ENCODE measurements at regions not wholly inside any gene's neighbourhood (a gene's known extent, or its start where the extent isn't known, plus 50 kb on each side); places are given as distances from the start of the nearest gene placed in this dataset.

DNA sequence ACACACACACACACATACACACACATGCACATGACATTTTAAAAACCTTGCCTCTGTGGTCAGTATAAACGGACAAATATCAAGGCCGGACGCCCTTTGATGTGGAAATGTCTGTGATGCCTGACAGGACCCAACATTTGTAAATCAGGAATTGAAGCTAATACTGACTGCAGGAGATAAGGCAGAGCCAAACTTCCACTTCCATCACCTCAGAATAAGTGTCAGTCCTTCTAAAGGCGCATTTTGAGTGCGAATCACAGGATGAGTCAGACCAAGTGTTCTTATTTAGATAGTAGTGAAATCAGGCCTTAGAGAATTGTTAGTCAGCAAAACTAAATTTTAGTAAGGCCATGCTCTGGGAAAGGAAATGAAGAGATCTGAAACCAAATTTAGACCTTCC is 211.7 kb upstream of the LRATD1 start:
- Histone ChIP-seq H3K27me3 (no peaks in the 10 kb centered on the region), H3K9me3 (no peaks in the 10 kb centered on the region), H3K27ac (no peak overlapping the region), H3K4me3 (no peak overlapping the region), H3K36me3 (no peaks in the 10 kb centered on the region), H3K4me1 (no peaks in the 10 kb centered on the region)
- intact Hi-C loops (cut with DNase I; ENCODE audit: low total_unique reads) = no loop called here
- no peak for DNase-seq
- TF ChIP-seq, protein P1, sequence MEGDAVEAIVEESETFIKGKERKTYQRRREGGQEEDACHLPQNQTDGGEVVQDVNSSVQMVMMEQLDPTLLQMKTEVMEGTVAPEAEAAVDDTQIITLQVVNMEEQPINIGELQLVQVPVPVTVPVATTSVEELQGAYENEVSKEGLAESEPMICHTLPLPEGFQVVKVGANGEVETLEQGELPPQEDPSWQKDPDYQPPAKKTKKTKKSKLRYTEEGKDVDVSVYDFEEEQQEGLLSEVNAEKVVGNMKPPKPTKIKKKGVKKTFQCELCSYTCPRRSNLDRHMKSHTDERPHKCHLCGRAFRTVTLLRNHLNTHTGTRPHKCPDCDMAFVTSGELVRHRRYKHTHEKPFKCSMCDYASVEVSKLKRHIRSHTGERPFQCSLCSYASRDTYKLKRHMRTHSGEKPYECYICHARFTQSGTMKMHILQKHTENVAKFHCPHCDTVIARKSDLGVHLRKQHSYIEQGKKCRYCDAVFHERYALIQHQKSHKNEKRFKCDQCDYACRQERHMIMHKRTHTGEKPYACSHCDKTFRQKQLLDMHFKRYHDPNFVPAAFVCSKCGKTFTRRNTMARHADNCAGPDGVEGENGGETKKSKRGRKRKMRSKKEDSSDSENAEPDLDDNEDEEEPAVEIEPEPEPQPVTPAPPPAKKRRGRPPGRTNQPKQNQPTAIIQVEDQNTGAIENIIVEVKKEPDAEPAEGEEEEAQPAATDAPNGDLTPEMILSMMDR (IDR thresholded peaks at IDR 0.05) = no peak

DNA sequence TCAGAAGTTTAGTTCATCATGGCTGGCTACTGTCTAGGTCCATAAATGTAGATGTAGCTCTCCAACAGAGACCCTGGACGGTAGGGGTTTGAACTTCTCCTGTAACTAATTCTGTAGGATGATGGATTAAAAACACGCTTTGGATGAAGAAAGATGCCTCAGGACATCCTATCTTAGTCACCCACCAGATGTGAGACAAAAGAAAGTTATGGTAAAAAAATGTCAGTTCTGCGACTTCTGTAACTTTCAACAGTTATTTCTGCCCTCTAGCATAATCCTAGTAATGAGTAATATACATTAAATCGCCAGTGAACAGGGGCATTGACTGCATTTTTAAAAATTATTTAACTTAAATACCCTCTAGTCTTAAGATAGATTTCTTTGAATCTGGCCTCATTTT is 210.1 kb upstream of the LRATD1 start:
- Histone ChIP-seq H3K4me1 (no peaks in the 10 kb centered on the region), H3K27ac (no peak overlapping the region)

DNA sequence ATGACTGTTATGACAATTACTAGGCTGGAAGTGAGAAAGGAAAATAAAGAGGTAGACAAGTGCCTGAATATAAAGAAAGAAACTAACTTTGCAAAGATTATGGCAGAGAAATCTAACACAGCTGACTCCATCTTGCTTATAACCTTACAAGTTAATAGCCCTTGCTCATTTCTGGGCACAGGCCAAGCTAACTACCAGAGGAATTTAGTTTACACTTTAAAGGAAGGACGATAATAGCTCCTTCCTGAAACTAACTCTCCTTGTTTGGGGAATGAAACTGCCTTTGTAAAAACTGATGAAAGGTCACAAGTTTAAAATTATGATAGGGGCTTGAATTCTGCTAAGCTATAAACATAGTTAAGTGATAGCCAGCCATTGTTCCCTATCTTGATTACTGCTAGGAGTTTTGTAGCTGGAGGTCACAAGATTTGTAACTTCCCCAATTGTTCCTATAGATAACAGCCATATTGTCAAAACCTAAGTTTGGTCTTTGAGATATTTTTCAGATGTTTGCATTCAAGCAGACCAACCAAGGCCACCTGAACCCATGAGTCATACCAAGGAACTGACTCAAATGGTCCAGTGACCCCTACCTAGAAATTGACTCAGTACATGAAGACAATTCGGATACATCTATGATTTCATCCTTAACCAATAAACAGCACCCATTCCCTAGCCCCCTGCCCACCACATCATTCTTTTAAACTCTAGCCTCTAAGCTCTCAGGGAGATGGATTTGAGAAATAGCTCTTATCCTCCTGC is 209.2 kb upstream of the LRATD1 start:
- Histone ChIP-seq H3K9me3 (no peaks in the 10 kb centered on the region), H3K4me3 (no peak overlapping the region), H3K27me3 (no peaks in the 10 kb centered on the region), H3K27ac (no peak overlapping the region), H3K36me3 (no peaks in the 10 kb centered on the region), H3K4me1 (no peaks in the 10 kb centered on the region)
- TF ChIP-seq, protein P1 (IDR thresholded peaks at IDR 0.05) = no peak
- intact Hi-C loops (cut with DNase I; ENCODE audit: low total_unique reads) = no loop called here
- DNase-seq = no peak

More for the DNA sequence above, 210.1 kb upstream of the LRATD1 start:
- H3K9me3 ChIP-seq = no peaks in the 10 kb centered on the region
- H3K4me3 ChIP-seq = no peak overlapping the region
- no peaks in the 10 kb centered on the region for H3K36me3 ChIP-seq
- intact Hi-C loops (cut with DNase I; ENCODE audit: low total_unique reads) = no loop called here
- no peak for DNase-seq
- TF ChIP-seq, protein P1 (IDR thresholded peaks at IDR 0.05) = no peak
- no peaks in the 10 kb centered on the region for H3K27me3 ChIP-seq

DNA sequence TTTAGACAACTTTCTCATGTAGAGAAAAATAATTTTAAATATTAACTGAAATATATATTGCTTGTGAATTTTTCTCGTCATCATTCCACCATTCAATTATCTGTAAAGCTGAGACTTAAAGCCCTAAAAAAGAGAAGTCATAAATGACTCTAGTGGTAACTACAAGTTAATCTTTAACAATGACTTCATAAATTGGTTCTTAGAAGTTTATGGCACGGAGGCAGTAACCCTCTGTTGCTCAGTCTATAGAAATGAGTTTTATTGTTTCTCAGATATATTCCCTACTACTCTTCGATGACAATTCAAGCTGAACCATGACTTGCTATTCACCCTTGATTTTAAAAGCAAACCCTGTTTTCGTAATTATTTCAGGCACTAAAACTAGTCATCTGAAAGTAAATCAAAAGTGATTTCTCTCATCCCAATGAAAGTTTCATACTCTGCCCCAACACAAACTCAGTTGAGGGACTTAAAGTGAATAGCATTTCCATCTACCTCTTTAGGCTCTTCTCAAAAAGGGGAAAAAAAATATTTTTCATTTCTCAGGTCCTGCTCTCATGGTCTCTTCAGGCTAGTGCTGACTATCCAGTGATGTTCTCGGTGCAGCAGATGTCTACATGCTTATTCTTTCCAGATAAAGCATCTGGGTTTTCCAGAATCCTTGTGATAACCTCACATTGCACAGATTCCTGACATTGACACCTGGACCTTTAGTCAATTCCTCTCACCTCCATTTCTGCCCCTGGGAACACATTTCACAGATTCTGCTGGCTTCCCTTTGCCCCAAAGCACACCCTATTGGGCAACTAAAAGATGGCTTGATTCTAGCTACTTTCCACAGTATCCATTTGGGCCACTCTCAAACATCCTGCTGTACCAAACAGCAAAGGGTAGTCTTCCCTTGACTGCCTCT is 207.8 kb upstream of the LRATD1 start:
- Histone ChIP-seq H3K27me3 (no peaks in the 10 kb centered on the region), H3K27ac (no peak overlapping the region), H3K4me1 (no peaks in the 10 kb centered on the region), H3K4me3 (no peak overlapping the region), H3K36me3 (no peaks in the 10 kb centered on the region), H3K9me3 (no peaks in the 10 kb centered on the region)
- intact Hi-C loops (cut with DNase I; ENCODE audit: low total_unique reads) = no loop called here
- DNase-seq = no peak
- TF ChIP-seq, protein P1 (IDR thresholded peaks at IDR 0.05) = no peak

DNA sequence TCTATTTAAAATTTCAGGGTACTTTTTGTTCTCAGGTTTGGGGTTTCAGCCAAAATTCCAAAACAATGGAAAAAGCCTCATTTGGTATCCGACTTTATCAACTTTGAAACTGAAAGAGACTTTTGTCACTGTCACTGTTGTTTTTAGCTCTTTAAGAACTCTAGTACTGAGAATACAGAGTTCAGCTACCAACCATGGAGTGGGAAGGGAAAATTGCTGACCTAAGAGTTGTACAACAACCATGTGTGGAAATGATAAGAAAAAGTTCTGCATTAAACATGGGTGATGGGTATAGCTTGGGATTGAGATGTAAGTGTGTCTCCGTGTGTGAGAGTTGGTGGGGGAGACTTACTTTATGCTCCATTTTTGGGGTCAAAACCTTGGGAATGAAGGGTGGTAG is 206.6 kb upstream of the LRATD1 start:
- TF ChIP-seq, protein P1 (IDR thresholded peaks at IDR 0.05) = no peak
- intact Hi-C loops (cut with DNase I; ENCODE audit: low total_unique reads) = no loop called here
- Histone ChIP-seq H3K36me3 (no peaks in the 10 kb centered on the region), H3K4me3 (no peak overlapping the region), H3K4me1 (no peaks in the 10 kb centered on the region), H3K9me3 (no peaks in the 10 kb centered on the region), H3K27me3 (no peaks in the 10 kb centered on the region), H3K27ac (no peak overlapping the region)
- DNase-seq = no peak

Measured in tibial artery (tissue), 4 donors.